HG03520 (cell line): ENCODE measurements at regions not wholly inside any gene's neighbourhood (a gene's known extent, or its start where the extent isn't known, plus 50 kb on each side); places are given as distances from the start of the nearest gene placed in this dataset.

Experiments
- ATAC-seq: cut with Tn5 transposase; IDR thresholded peaks from one replicate; pipeline ENCODE4 v1.9.1; 2021; ENCODE audit warnings: mild to moderate bottlenecking, moderate library complexity; ENCODE audit not compliant: unreplicated experiment

- ATAC-seq, result no peak
These were observed 131.3 kb downstream of the WDR11 start for GRCh38 chr10:120982507-120982906.

- no peak for ATAC-seq
These were observed 132.6 kb downstream of the WDR11 start for GRCh38 chr10:120983721-120984120.

- no peak for ATAC-seq
These were observed 133.1 kb downstream of the WDR11 start for GRCh38 chr10:120984221-120984620.

- ATAC-seq, result no peak
These were observed 136.2 kb downstream of the WDR11 start for GRCh38 chr10:120987359-120987758.

GRCh38 chr10:120988751-120989150 lies 137.6 kb downstream of the WDR11 start:
- ATAC-seq, result no peak

- no peak for ATAC-seq
These were observed 138.1 kb downstream of the WDR11 start for GRCh38 chr10:120989279-120989678.

GRCh38 chr10:120989996-120990598 lies 138.9 kb downstream of the WDR11 start:
- ATAC-seq, result no peak

GRCh38 chr10:120990831-120991230 lies 139.7 kb downstream of the WDR11 start:
- ATAC-seq, result no peak

- ATAC-seq, result no peak
These were observed 141.9 kb downstream of the WDR11 start for GRCh38 chr10:120993089-120993488.

- ATAC-seq, result no peak
These were observed 144.6 kb downstream of the WDR11 start for GRCh38 chr10:120995768-120996167.

GRCh38 chr10:120996456-120997034 lies 145.4 kb downstream of the WDR11 start:
- no peak for ATAC-seq

- ATAC-seq, result no peak
These were observed 146.2 kb downstream of the WDR11 start for GRCh38 chr10:120997313-120997712.

GRCh38 chr10:120997756-120998155 lies 146.6 kb downstream of the WDR11 start:
- no peak for ATAC-seq

GRCh38 chr10:120998251-120998650 lies 147.1 kb downstream of the WDR11 start:
- no peak for ATAC-seq

- no peak for ATAC-seq
These were observed 147.7 kb downstream of the WDR11 start for GRCh38 chr10:120998782-120999285.

- no peak for ATAC-seq
These were observed 148.7 kb downstream of the WDR11 start for GRCh38 chr10:120999868-121000267.

- ATAC-seq, result no peak
These were observed 151.5 kb downstream of the WDR11 start for GRCh38 chr10:121002586-121003205.

- no peak for ATAC-seq
These were observed 154.9 kb downstream of the WDR11 start for GRCh38 chr10:121005948-121006587.

- ATAC-seq, result no peak
These were observed 156.1 kb downstream of the WDR11 start for GRCh38 chr10:121007264-121007663.

GRCh38 chr10:121015916-121016315 lies 164.8 kb downstream of the WDR11 start:
- no peak for ATAC-seq

GRCh38 chr10:121024905-121025584 lies 173.9 kb downstream of the WDR11 start:
- no peak for ATAC-seq
